T1000 (cell line): ENCODE measurements at regions not wholly inside any gene's neighbourhood (a gene's known extent, or its start where the extent isn't known, plus 50 kb on each side); places are given as distances from the start of the nearest gene placed in this dataset.
"Not testable (repeated sequence)": the region's sequence is repeated elsewhere in the genome, so short reads cannot be mapped to it uniquely, and the experiment has no call there.

ENCODE experiments used
- DNase-seq: peaks from one replicate; lab custom pipeline; 2025; ENCODE audit warnings: mixed read lengths; lab: John Stamatoyannopoulos, UW

DNA sequence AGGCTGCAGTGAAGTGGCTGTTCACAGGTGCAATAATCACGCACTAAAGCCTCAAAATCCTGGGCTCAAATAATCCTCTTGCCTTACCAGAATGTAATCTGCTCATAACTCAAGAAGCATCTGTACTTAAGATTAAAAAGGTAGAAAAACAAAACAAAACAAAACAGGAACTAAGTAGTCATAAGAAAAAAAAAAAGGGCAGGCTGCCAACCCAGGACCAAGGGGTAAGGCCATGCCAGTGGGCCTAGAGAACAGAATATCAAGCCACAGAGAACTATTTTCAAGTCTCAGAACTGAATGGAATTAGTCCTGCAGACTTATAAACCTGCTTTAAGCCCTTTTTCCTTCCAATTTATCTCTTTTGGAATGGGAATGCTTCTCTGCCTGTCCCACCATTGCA is 64.8 kb upstream of the TBC1D3K start:
- DNase-seq, result no peak

DNA sequence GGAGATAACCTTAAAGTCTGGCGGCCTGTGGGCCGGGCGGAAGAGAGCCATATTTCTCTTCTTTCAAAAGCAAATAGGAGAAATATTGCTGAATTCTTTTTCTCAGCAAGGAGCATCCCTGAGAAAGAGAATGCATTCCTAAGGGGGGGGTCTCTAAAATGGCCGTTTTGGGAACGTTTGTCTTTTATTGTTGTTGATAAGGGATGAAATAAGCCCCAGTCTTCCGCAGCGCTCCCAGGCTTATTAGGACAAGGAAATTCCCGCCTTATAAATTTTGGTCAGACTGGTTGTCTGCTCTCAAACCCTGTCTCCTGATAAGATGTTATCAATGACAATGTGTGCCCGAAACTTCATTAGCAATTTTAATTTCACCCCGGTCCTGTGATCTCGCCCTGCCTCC is 65.8 kb upstream of the TBC1D3K start:
- DNase-seq, result not testable (repeated sequence)

GRCh38 chr17:37856245-37856644 is 68.0 kb upstream of the TBC1D3K start:
- no peak for DNase-seq

DNA sequence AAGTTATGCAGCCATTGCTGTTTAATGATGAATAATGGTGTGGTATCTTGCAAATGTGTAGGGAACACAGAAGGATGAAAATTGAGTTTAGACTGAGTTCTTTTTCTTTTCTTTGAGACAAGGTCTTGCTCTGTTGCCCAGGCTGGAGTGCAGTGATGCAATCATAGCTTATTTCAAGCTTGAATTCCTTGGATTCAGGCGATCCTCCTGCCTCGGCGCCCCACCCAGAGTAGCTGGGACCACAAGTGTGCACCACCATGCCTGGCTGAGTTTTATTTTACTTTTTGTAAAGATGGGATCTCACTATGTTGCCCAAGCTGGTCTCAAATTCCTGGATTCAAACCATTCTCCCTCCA is 74.6 kb upstream of the TBC1D3K start:
- no peak for DNase-seq

GRCh38 chr17:37848690-37849616 is 75.3 kb upstream of the TBC1D3K start:
- DNase-seq, result peak; percentile 28

- DNase-seq, result no peak
These were observed 76.3 kb upstream of the TBC1D3K start for GRCh38 chr17:37847811-37848331.

GRCh38 chr17:37847102-37847501 is 77.1 kb upstream of the TBC1D3K start:
- DNase-seq, result no peak

GRCh38 chr17:37844977-37845293 is 79.3 kb upstream of the TBC1D3K start:
- DNase-seq, result no peak

DNA sequence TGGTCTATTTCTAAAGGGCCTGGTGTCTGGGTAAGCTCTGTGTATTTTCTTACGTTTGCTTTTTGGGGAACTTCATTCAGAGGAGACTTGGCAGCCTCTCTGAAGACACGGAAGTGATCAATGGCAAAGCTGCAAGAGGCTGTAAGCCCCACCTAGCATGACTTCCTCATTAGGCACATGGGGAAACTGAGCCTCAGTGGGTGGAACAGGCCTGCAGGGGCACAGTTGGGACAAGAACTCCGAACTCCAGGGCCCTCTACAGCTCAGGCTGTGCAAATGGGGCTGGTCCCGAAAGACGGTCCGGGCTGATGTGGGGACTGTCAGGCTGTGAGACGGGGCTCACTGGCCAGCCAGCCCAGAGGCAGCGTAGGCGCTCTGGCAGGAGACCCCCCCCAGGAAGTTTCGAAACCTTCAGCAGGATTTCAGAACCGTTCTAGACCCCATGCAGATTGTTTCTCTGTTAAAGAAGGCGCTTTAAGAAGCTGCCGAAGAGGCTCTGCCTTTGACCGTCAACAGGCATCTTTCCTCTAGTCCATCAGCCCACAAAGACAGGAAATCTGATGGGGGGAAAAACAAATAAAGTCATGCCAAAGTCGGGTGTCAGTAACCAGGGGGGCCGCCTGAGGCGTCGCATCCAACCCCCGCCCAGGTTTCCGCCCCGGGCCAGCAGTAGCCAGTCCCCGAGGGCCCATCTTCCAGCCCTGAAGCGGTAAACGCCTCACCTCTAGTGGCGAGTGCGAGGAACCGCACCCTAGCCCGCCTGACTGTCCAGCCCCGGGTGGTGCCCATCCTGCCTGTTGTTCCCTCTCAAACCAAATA is 79.8 kb upstream of the TBC1D3K start:
- no peak for DNase-seq

DNA sequence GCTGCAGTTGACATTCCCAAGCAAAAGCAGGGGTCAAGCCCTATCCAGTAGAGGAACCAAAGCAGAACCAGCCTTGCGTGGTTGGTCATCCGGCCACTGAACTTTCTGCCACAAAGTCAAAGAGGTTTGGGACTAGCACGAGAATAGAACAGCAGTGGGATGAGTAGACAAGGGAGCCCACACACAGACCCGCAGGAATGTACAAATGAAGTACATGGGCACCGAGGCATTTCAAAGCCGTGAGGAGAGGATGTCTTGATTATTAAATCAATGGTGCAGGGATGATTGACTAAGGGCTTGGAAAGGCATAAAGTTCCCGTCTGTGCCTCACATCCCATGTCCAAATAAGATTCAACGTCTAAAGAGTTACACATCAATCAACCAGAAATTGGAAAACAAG is 81.8 kb upstream of the TBC1D3K start:
- no peak for DNase-seq

DNA sequence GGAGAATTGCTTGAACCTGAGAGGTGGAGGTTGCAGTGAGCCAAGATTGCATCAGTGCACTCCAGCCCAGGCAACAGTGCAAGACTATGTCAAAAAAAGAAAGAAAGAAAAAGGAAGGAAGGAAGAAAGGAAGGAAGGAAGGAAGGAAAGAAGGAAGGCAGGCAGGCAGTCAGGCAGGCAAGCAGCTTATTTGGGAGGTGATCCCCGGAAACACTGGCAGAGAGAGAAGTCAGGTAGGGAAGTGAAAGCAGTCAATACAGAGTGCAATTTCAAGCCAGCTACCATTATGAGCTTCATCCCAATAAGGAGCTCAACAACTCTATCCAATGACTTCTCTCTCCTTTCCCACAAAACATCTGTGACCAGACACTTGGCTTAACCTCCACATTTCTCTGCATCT is 83.0 kb upstream of the TBC1D3K start:
- no peak for DNase-seq

DNA sequence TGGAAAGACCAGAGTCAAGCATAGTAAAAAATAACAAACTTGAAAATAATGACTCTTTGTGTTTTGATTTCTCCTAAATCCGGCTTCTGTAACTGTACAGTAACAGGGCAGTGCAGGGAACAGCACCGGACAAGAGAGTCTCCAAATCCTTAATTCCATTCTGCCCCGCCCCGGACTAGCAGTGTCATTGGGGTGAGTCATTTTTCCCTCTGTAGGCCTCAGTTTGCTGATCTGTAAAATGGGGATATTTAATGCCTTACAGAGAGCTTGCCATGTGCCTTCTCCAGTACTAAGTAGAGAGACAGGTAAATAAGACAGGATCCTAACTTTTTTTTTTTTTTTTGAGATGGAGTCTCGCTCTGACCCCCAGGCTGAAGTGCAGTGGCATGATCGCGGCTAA is 83.6 kb upstream of the TBC1D3K start:
- DNase-seq, result no peak

- DNase-seq, result no peak
These were observed 84.8 kb upstream of the TBC1D3K start for GRCh38 chr17:37839196-37839978.

DNA sequence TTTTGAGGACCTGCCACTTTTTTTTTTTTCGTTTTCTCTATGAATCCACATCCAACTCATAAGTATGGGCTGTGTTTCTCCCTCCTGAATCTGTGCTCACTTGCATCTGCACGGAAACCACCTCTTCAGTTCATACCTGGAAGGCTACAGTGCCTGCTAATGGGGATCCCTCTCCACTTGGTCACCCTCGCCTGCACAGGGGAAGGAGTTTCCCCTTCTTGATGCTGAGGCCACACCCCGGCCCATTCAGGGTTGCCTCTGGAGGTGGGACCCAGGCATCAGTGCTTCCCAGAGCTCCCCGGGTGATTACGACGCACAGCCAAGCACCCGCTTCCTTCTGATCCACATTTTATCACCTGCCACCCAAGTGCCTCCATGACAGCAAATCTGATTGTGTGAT is 85.9 kb upstream of the TBC1D3K start:
- DNase-seq, result no peak

- DNase-seq, result no peak
These were observed 87.6 kb upstream of the TBC1D3K start for GRCh38 chr17:37836593-37836992.

DNA sequence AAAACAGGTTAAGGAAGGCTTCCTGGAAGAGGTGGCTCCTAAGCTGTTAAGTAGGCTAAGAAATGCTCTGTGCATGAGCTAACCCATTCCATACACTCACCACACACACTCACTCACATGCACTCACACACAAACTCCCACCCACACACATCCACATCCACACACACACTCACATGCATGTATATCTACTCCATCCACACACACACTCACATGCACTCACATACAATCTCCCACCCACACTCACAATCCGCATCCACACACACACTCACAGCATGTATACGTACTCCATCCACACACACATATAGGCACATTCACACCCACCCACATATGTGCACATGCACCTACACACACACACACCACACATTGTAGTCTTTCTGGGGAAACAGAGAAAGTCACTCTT is 89.3 kb upstream of the HNF1B start:
- no peak for DNase-seq

DNA sequence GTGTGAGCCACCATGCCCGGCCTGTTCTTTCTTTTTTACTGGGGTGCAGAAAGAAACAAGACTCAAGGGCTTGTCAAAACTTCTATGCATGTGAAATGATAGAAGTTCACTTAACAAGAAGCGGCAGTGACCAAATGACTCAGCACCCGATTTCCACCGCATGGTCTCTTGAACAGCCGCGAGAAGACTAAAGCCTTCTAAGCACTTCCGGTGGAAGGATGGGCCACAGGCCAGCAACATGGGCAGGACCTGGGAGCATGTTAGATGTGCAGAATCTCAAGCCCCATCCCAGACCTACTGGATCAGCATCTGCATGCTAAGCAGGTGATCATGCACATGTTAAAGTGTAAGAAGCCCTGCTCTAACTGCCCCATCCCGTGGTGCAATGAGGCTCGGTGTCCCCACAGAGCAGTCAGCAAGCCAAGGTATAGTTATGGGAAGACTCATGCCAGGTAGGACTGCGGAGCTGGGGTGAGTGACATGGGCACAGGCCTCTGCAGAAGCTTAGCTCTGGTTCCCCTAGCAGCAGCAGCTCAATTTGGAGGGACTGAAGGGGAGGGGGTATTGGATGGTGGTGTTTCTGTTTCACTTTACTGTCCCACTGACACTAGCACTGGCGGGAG is 88.5 kb upstream of the HNF1B start:
- no peak for DNase-seq

- DNase-seq, result no peak
These were observed 87.1 kb upstream of the HNF1B start for GRCh38 chr17:37831986-37832385.

DNA sequence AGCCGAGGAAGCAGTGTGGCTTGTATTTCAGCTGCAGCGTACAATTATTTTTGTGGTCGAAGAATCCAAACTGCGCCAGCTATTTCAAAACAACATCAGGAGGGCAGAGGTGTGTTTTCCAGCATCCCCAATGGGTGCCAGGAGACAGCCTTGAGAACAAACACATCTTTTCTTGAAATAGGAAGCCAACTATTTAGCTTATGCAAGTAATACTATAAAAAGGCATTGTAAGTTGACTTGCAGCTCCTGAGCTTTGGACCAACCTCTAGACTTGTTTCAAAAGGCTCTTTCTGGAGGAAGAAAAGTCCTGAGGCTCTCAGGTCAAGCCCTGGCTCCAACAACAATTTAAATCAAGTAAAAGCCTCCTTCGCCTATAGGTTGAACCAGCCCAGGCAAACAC is 86.6 kb upstream of the HNF1B start:
- no peak for DNase-seq

GRCh38 chr17:37830151-37830993 is 85.5 kb upstream of the HNF1B start:
- no peak for DNase-seq

- DNase-seq, result no peak
These were observed 84.8 kb upstream of the HNF1B start for GRCh38 chr17:37829592-37830123.
